GM23248 (cell line): ENCODE measurements at regions not wholly inside any gene's neighbourhood (a gene's known extent, or its start where the extent isn't known, plus 50 kb on each side); places are given as distances from the start of the nearest gene placed in this dataset.

Source experiments
- EZH2 ChIP-seq: fragments of 200-600 bp; sonication (generic); IDR thresholded peaks from 2 replicates; pipeline ENCODE4 v1.6.1; 2018; ENCODE audit warnings: antibody characterized with exemption, mild to moderate bottlenecking; ENCODE audit not compliant: insufficient read depth, poor library complexity, severe bottlenecking
- EZH2phosphoT487 ChIP-seq: fragments of 200-600 bp; sonication (generic); IDR thresholded peaks from 2 replicates; pipeline ENCODE4 v1.6.1; 2018; ENCODE audit warnings: antibody characterized with exemption, moderate library complexity, mild to moderate bottlenecking, low read depth; ENCODE audit not compliant: insufficient read depth

GRCh38 chr2:107278672-107279071 lies 392.7 kb upstream of the ST6GAL2 start:
- no peak for TF ChIP-seq EZH2phosphoT487
- no peak for TF ChIP-seq EZH2
